Endothelial cell (in vitro differentiated cells): ENCODE measurements at regions not wholly inside any gene's neighbourhood (a gene's known extent, or its start where the extent isn't known, plus 50 kb on each side); places are given as distances from the start of the nearest gene placed in this dataset.

Source experiments
- DNase-seq: peaks from one replicate; pipeline ENCODE4 v3.0.0; 2021; ENCODE audit warnings: low spot score
- H3K27ac Mint-ChIP-seq: one replicate; pipeline ENCODE4 v1.8.0; 2021; ENCODE audit warnings: mixed read lengths, inconsistent platforms; ENCODE audit not compliant: unreplicated experiment
- H3K27me3 Mint-ChIP-seq: one replicate; pipeline ENCODE4 v1.8.0; 2021; ENCODE audit warnings: mild to moderate bottlenecking, moderate library complexity, mixed read lengths, inconsistent platforms; ENCODE audit not compliant: unreplicated experiment
- H3K36me3 Mint-ChIP-seq: one replicate; pipeline ENCODE4 v1.8.0; 2021; ENCODE audit warnings: mild to moderate bottlenecking, low read depth, mixed read lengths, inconsistent platforms; ENCODE audit not compliant: unreplicated experiment
- H3K4me1 Mint-ChIP-seq: one replicate; pipeline ENCODE4 v1.8.0; 2021; ENCODE audit warnings: mild to moderate bottlenecking, mixed read lengths, inconsistent platforms; ENCODE audit not compliant: unreplicated experiment
- H3K4me3 Mint-ChIP-seq: one replicate; pipeline ENCODE4 v1.8.0; 2021; ENCODE audit warnings: mild to moderate bottlenecking, mixed read lengths, inconsistent platforms; ENCODE audit not compliant: unreplicated experiment
- H3K9me3 Mint-ChIP-seq: one replicate; pipeline ENCODE4 v1.8.0; 2021; ENCODE audit warnings: mixed read lengths, inconsistent platforms; ENCODE audit not compliant: unreplicated experiment
- TF ChIP-seq, protein P1 (sequence below): fragments of 200-600 bp; sonication (generic); IDR thresholded peaks from one replicate; pipeline ENCODE4 v1.5.0; 2021; ENCODE audit warnings: antibody characterized with exemption; ENCODE audit not compliant: unreplicated experiment

DNA sequence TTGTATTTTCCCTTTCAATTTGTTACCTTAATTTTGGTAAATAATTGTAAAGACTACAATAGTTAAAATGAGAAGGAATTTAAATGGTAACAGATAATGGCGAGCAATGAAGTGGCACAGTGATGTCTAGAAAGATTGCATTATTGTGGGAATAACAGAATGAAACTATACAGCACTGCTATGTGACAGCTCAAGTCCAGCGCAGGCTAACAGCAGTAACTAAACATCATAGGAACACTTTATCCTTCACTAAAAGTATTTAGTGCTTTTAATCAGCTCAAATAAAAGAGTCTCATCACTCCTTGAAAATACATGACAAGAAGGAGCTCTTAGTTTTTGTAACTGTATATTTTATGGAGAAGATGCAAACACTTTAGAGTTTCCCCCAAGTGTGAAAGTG is 190.8 kb downstream of the TENT5A start:
- Mint-ChIP-seq H3K36me3 (no peaks in the 10 kb centered on the region), H3K9me3 (no peaks in the 10 kb centered on the region), H3K27ac (no peak overlapping the region), H3K4me3 (no peak overlapping the region), H3K27me3 (no peaks in the 10 kb centered on the region), H3K4me1 (peaks cover 4% of the 10 kb centered on the region)
- DNase-seq = no peak
- TF ChIP-seq, protein P1, sequence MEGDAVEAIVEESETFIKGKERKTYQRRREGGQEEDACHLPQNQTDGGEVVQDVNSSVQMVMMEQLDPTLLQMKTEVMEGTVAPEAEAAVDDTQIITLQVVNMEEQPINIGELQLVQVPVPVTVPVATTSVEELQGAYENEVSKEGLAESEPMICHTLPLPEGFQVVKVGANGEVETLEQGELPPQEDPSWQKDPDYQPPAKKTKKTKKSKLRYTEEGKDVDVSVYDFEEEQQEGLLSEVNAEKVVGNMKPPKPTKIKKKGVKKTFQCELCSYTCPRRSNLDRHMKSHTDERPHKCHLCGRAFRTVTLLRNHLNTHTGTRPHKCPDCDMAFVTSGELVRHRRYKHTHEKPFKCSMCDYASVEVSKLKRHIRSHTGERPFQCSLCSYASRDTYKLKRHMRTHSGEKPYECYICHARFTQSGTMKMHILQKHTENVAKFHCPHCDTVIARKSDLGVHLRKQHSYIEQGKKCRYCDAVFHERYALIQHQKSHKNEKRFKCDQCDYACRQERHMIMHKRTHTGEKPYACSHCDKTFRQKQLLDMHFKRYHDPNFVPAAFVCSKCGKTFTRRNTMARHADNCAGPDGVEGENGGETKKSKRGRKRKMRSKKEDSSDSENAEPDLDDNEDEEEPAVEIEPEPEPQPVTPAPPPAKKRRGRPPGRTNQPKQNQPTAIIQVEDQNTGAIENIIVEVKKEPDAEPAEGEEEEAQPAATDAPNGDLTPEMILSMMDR = no peak

DNA sequence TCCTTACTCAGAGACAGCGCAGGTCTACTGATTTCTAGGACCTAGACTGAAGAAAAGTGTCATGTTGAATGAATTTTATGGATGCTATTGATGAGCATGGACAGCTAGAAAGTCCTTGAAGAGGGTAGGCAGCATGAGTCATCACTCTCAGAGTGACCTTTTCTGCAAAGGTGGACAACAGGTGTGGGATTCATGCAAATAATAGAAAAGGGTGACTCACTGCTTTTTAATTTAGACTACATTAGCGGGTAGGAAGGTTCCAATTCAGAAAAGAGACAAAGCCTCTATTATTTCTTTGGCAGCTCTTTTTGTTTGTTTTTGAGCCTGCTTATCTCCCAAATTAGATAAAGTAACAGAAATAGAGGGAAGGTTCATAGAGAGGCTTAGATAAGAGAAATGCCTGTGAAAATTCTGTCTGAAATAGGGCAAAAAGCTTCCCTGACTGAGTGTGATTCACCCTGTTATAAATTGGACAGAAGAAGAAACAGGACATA is 191.4 kb downstream of the TENT5A start:
- Mint-ChIP-seq H3K9me3 (no peaks in the 10 kb centered on the region), H3K4me1 (peaks cover 1% of the 10 kb centered on the region), H3K4me3 (no peak overlapping the region), H3K27ac (no peak overlapping the region), H3K36me3 (no peaks in the 10 kb centered on the region), H3K27me3 (no peaks in the 10 kb centered on the region)
- DNase-seq = no peak
- TF ChIP-seq, protein P1 = no peak

DNA sequence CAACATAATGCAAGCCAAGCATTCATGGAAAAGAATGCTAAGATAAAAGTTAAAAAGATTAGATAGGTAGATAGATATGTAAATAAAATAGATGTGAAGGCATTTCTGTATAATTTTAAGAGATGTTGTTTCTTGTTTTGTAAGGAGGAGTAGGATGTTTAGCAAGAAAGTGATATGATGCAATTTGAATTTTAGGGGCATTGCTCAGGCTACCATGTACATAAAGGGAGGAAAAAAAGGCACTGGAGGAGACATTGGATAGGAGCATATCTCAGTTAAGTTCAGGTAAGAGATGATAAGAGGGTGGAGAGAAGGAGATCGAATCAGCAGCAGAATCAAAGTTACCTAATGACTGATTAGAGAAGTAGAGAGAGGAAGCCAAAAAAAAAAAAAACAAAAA is 194.7 kb downstream of the TENT5A start:
- no peak overlapping the region for H3K4me3 Mint-ChIP-seq
- no peak overlapping the region for H3K27ac Mint-ChIP-seq
- no peaks in the 10 kb centered on the region for H3K36me3 Mint-ChIP-seq
- no peaks in the 10 kb centered on the region for H3K27me3 Mint-ChIP-seq
- H3K4me1 Mint-ChIP-seq = no peaks in the 10 kb centered on the region
- no peak for DNase-seq
- TF ChIP-seq, protein P1 = no peak
- H3K9me3 Mint-ChIP-seq = no peaks in the 10 kb centered on the region

DNA sequence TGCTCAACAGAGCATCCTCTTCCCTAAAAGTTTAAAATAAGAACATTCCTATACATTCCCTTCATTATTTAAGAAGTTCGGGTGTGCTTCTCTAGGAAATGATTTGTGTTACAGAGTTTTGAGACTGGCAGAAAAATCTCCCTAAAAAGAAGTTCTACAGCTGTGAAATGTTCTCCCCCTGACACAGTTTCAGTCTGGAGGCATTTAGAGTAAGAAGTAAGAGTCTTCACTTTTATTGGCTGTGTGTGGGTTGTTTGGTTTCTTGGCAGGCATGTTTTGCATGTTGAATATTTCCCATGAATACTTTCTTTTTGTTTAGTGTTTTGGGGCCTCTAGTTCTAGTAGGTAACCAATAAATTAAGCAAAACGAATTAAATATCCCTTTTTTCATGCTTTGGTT is 195.9 kb downstream of the TENT5A start:
- DNase-seq = no peak
- TF ChIP-seq, protein P1 = no peak
- Mint-ChIP-seq H3K27me3 (no peaks in the 10 kb centered on the region), H3K9me3 (no peaks in the 10 kb centered on the region), H3K27ac (no peak overlapping the region), H3K4me3 (no peak overlapping the region), H3K36me3 (no peaks in the 10 kb centered on the region), H3K4me1 (no peaks in the 10 kb centered on the region)

DNA sequence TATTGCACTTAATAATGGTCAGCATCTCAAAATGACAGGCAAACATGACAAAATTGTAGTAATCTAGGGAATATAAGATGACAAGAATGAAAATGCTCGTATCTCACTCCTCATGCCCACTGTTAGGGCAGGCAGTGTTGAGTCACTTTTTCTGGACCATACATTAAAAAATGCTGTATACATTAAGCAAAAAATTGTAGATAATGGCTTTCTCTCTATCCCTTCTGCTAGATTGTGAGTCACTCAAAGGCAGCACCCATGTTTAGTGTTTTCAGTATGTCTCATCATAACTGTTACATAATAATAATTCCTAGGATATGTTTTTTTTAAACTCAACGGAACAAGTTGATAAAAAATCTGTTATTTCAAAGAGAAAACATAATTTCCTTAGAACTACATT is 199.3 kb downstream of the TENT5A start:
- no peaks in the 10 kb centered on the region for H3K36me3 Mint-ChIP-seq
- no peak for DNase-seq
- H3K9me3 Mint-ChIP-seq = no peaks in the 10 kb centered on the region
- H3K4me1 Mint-ChIP-seq = no peaks in the 10 kb centered on the region
- no peaks in the 10 kb centered on the region for H3K27me3 Mint-ChIP-seq
- TF ChIP-seq, protein P1 = no peak
- no peak overlapping the region for H3K4me3 Mint-ChIP-seq
- no peak overlapping the region for H3K27ac Mint-ChIP-seq
